Right renal pelvis (tissue), 4 donors: ENCODE measurements at regions not wholly inside any gene's neighbourhood (a gene's known extent, or its start where the extent isn't known, plus 50 kb on each side); places are given as distances from the start of the nearest gene placed in this dataset.
"Not testable (repeated sequence)": the region's sequence is repeated elsewhere in the genome, so short reads cannot be mapped to it uniquely, and the experiment has no call there.

Experiments used
- DNase-seq, 4 donors: peaks; one replicate each; pipeline ENCODE4 v3.0.0-alpha.2; 2013; ENCODE audit warnings: low read depth in 4 of 4, low spot score in 3 of 4, missing footprints in 1 of 4

DNA sequence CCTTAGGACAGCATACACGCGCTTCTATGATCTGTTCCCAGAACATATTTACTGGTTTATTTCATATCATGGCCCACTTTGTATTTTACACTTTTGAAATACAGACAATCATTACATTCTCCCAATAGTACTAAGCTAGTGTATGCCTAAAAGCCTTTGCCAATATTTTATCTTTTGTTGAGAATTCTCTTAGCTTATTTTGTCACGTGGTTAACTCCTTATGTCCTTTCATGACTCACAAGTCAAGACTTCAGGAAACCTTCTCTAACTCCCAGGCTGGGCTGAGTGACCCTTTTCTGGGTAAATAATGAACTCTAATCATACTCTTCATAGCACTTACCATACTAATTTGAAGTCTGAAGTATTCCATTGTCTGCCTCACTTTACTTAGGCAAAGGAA is 444.8 kb downstream of the ZNF33B start:
- DNase-seq = not testable (repeated sequence)

GRCh38 chr10:42192450-42192849 is 445.9 kb downstream of the ZNF33B start:
- not testable (repeated sequence) for DNase-seq

GRCh38 chr10:42187501-42188195 is 450.7 kb downstream of the ZNF33B start:
- DNase-seq = not testable (repeated sequence)

DNA sequence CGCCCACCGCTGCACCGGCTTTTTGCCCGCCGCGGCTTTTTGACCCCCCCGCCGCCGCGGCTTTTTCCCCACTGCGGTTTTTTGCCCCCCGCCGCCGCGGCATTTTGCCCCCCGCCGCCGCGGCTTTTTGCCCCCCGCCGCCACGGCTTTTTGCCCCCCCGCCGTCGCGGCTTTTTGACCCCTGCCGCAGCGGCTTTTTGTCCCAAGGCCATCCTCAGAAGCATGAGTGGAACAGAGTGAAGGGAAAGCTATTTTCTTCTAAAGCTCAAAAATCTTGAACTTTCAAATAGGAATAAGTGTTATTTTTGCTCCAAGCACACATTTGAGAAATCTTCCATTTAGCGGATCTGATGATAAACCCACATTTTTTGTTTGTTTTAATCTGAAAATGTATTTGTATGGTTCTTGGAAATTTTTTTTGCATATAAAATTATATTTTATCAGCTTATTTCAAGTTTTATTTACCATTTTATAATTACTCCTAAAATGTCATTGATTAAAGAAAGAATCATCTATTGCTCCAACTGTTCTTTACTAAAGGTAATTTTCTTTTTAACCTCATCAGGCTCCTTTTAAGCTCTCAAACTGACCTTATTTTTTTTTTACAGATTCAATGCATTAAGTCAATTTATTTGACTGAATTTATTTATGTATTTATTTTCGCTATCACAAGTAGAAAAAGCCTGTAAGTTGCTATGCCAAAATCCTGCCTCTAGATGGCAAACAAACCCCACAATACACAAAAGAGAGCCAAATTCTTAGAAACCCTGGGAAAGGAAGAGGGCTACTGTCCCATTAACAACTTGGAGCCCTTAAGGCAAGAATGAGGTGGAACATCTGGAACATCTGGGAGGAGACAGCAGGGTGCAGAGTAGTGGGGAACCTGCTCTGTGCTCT is 460.3 kb downstream of the ZNF33B start:
- peak; percentile 3 to 16 (median 8) for DNase-seq

DNA sequence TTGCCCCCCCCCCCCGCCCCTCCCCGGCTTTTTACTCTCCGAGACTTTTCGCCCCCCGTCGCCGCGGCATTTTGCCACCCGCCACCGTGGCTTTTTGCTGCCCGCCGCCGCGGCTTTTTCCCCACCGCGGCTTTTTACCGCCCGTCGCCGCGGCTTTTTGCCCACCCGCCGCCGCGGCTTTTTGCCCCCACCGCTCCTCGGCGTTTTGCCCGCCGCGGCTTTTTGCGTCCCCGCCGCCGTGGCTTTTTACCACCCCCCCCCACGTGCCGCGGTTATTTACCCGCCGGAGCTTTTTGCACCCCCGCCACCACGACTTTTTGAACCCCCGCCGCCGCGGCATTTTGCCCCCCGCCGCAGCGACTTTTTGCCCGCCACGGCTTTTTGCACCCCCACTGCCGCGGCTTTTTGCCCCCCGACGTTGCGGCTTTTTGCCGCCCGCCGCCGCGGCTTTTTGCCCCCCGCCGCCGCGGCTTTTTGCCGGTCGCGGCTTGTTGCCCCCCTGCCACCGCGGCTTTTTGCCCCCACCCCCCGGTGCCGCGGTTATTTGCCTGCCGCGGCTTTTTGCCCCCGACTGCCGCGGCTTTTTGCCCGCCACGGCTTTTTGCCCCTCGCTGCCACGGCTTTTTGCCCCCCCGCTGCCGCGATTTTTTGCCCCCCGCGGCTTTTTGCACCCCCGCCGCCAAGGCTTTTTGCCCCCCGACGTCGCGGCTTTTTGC is 461.1 kb downstream of the ZNF33B start:
- no peak for DNase-seq

DNA sequence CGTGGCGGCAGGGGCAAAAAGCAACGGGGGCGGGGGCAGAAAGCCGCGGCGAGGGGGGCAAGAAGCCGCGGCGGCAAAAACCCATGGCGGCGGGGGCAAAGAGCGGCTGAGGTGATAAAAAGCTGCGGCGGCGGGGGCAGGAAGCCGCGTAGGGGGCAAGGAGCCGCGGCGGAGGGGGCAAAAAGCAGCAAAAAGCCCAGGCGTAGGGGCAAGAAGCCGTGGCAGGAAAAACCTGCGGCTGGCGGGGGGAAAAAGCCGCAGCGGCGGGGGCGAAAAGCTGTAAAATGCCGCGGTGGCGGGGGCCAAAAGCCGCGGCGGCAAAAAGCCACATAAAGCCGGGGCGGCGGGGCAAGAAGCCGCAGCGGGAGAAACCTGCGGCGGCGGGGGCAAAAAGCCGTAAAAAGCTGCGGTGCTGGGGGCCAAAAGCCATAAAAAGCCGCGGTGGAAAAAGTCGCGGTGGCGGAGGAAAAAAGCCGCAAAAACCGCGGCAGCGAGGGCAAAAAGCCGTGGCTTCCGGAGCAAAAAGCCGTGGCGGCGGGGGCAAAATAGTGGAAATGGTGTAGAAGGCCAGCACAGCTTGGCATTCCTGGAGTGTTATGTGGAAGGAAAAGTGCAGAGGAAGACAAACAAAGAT is 487.8 kb downstream of the ZNF33B start:
- DNase-seq = no peak

- DNase-seq = no peak
Observed at GRCh38 chr10:42149722-42150427, 488.5 kb downstream of the ZNF33B start.

DNA sequence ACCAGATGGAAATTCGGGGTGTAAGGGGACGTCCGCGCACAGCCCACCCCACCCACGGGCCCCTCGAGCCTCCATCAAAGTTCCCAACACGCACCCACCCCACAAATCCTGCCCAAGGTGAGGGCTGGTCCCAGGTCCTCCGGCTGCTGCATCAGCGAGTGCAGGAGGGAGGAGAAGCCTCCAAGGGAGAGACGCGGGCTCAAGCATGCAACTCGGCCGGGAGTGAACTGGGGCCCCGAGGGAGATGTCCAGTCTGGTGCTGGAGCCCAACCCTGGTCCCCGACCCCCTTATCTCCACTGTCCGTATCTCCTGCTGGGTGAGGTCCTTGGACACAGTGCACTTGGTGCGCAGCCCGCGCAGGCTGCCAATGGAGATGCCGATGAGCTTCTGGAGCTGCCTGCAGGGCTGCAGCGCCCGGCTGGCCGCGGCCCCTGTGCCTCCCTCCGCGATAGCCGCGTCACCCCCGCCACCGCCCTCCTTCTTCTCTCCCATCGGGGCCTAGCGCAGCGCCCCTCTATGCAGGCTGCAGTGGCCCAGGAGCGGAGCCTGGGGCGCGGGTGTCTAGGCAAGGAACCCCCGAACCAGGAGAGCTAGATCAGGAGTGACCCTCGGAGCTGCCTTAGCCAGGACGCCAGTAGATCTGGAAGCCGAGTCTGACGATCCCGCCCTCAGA is 489.2 kb downstream of the ZNF33B start:
- no peak for DNase-seq

- not testable (repeated sequence) for DNase-seq
Observed at GRCh38 chr10:42146165-42146564, 492.2 kb downstream of the ZNF33B start.

DNA sequence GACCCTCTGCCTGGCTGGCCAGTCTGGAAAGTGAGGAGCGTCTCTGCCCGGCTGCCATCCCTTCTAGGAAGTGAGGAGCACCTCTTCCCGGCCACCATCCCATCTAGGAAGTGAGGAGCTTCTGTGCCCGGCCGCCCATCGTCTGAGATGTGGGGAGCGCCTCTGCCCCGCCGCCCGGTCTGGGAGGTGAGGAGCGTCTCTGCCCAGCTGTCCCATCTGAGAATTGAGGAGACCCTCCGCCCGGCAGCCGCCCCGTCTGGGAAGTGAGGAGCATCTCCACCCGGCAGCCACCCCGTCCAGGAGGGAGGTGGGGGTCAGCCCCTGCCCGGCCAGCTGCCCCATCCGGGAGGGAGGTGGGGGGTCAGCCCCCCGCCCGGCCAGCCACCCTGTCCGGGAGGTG is 500.3 kb downstream of the ZNF33B start:
- not testable (repeated sequence) for DNase-seq

DNA sequence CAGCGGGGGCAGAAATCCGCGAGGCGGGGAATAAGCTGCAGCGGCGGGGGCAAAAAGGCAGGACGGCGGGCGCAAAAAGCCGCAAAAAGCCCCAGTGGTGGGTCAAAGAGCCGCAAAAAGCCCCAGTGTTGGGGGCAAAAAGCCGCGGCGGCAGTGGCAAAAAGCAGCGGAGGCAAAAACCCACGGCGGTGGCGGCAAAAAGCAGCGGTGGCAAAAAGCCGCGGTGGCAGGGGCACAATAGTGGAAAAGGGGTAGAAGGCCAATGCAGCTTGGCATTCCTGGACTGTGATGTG is 525.3 kb downstream of the ZNF33B start:
- no peak for DNase-seq

- DNase-seq = no peak
Observed at GRCh38 chr10:42112331-42113157, 525.8 kb downstream of the ZNF33B start.

- no peak for DNase-seq
Observed at GRCh38 chr10:42111661-42112330, 526.6 kb downstream of the ZNF33B start.

DNA sequence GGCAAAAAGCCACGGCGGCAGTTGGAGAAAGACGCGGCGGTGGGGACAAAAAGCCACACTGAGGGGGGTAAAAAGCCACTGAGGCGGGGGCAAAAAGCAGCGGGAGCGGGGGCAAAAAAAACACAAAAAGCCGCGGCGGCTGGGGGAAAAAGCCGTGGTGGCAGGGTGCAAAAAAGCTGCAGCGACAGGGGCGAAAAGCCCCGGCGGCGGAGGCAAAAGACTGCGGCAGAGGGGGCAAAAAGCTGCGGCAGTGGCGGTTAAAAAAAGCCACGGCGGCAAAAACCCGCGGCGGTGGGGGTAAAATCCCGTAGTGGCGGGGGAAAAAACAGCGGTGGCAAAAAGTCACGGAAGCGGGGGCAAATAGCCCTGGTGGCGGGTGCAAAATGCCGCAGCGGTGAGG is 527.3 kb downstream of the ZNF33B start:
- DNase-seq = no peak
